Right renal cortex interstitium (tissue), 3 donors: ENCODE measurements at regions not wholly inside any gene's neighbourhood (a gene's known extent, or its start where the extent isn't known, plus 50 kb on each side); places are given as distances from the start of the nearest gene placed in this dataset.
"Not testable (repeated sequence)": the region's sequence is repeated elsewhere in the genome, so short reads cannot be mapped to it uniquely, and the experiment has no call there.

ENCODE experiments used
- DNase-seq, 3 donors: peaks; one replicate each; pipeline ENCODE4 v3.0.0-alpha.2; 2013; ENCODE audit warnings: low read depth in 3 of 3, low spot score in 2 of 3

- no peak for DNase-seq
Measured at GRCh38 chr2:215722986-215723630, 287.2 kb upstream of the FN1 start.

DNA sequence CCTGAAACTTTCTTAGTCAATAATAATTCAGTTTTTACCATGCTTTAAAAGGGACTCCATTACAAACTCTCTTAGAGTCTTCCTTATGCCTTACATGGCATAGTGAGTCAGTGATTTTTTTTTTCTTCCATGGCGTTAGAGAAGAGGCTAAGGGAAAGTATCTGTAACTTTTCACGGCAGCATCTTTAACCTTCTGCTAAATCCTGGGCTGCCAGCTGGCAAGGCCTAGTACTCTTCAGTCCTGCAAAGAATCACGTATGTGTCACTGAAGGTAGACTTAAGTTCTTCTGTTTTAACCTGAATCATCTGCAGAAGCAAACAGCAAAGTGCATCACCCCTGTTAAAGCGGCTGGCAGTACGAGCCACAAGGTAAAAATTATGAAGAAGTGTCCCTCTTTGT lies 286.3 kb upstream of the FN1 start:
- DNase-seq, result no peak

DNA sequence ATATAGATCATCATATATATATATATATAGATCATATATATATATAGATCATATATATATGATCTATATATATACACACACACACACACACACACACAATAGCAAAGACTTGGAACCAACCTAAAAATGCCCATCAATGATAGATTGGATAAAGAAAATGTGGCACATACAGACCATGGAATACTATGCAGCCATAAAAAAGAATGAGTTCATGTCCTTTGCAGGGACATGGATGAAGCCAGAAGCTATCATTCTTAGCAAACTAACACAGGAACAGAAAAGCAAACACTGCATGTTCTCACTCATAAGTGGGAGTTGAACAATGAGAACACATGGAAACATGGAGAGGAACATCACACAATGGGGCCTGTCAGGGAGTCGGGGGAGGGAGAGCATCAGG lies 285.6 kb upstream of the FN1 start:
- DNase-seq, result not testable (repeated sequence)

- DNase-seq, result no peak
Measured at GRCh38 chr2:215718890-215719289, 283.0 kb upstream of the FN1 start.

GRCh38 chr2:215718436-215718835 lies 282.6 kb upstream of the FN1 start:
- DNase-seq, result no peak

DNA sequence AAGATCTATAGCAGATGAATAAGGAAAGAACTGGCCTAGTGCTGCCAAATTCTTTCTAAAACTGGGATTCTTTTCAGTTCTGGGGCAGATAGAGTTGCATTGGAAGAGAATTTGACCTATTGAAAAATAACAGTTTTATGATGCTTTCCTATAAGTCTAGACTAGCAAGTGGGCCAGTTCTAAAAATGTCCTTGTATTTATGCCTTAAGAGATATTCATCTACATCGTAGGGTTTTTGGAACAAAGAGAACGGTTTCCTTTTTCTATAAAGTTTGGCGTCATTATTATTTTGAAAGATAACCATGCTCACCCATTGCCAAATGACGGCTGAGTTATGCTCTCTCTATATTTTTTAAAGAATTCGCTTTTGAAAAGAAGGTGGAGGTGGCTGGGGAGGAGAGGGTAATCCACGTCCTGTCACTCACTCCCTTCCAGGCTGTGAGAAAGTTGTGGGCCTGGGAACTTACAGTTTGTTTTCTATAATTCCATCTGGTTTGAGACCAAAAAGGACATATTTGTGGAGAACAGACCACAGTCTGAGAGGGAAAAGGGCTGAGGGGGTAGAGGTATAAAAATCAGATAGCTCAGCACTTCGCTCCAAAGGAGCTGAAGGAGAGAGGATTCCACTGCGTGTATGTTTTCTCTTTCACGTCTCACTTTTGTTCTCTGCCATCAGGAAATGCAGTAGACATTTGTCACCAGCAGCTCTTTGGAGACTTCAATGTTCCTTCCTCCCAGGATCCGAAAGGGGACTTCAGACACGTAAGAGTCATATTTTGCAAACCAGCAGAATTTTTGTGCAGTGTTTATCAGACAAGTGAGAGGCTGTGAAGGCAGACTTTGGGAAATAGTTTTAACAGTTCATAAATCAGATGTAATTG lies 281.9 kb upstream of the FN1 start:
- no peak for DNase-seq

- DNase-seq, result no peak
Measured at GRCh38 chr2:215716956-215717355, 281.1 kb upstream of the FN1 start.

DNA sequence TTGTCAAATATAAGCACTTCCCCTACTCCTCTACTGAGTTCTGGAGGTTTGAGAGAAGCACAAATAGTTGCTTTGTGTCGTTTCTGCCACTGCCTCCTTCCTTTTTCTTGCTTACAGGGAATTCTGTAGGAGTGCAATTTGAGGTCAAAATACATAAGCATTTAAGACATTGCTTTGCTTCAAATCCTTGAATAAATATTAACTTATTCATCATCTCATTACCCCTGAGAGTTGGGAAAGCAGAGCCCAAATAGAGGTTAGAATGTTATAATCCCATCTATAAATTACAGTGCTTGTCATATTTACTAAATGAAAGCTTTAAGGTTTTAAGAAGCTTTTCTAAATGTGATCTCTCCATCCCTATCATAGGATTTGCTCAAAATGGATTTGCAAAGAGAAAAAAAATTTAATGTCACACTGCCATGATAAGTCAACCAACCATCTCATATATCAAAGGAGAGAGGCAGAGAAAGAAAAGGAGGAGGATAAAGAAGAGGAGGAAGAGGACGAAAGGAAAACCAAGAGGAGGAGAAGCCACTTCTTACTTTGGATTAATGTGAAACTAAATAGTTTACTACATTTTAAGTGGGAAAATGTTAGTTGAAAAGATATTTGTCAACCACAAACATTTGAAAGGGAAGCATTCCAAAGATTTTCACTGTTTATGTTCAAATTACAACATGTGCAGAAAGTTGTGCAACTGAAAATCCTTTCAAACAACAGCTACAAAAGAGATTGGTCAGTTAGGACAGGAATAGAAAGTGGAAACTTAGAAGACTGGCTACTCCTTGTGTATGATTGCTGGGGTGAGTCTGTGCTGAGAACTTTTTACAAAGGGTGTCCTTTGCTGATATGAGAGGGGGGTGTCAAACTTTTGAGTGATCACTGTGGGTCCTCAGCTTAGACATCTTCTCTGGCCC lies 277.3 kb upstream of the FN1 start:
- no peak for DNase-seq

DNA sequence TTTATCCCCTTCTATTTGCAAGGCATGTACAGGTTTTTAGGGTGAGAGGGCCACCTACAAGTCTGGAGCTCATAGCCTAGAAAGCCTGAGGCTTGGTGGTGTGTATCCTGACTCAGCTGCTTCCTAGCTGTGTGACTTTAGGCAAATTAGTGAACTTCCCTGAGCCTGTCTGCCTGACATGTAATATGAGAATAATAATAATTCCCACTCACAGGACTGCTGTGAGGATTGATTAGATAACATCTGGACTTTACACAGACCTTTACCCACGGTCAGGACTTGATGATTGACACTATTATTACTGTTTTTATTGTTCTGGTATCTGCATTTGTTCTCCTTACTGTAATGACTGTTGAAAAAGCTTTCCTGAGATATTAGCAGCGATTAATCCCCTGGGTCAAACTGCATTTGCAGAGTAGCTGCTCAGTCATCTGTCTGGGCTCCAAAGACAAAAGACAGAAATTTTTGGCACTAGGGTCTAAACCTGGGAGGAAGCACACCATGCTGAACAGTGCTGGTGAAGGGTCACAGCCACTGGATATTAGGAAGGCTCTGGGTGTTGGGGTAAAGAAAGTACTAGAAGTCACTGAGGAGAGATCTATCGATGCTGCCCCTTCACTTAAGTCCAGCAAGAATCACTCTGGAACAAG lies 276.5 kb upstream of the FN1 start:
- no peak for DNase-seq

GRCh38 chr2:215711471-215712034 lies 275.7 kb upstream of the FN1 start:
- no peak for DNase-seq

- no peak for DNase-seq
Measured at GRCh38 chr2:215707608-215708007, 271.7 kb upstream of the FN1 start.

- no peak for DNase-seq
Measured at GRCh38 chr2:215705771-215706361, 270.0 kb upstream of the FN1 start.

DNA sequence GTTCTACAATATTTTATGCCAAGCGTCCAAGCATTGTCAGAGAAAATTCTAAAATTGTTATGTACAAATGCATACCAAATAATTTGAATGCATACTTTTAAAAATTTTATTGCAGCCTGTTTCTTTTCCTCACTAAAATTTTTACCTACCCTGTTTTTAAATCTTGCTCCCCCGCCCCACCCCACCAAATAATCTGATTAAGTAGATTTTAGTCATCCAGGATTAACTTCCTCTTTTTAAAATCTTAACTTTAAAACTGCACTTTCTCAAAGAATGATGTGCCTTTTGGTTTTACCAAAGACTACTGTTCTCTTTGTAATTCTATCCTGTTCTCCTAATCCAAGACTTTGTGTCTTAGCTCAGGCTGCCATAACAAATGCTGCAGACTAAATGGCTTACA lies 269.4 kb upstream of the FN1 start:
- DNase-seq, result no peak

DNA sequence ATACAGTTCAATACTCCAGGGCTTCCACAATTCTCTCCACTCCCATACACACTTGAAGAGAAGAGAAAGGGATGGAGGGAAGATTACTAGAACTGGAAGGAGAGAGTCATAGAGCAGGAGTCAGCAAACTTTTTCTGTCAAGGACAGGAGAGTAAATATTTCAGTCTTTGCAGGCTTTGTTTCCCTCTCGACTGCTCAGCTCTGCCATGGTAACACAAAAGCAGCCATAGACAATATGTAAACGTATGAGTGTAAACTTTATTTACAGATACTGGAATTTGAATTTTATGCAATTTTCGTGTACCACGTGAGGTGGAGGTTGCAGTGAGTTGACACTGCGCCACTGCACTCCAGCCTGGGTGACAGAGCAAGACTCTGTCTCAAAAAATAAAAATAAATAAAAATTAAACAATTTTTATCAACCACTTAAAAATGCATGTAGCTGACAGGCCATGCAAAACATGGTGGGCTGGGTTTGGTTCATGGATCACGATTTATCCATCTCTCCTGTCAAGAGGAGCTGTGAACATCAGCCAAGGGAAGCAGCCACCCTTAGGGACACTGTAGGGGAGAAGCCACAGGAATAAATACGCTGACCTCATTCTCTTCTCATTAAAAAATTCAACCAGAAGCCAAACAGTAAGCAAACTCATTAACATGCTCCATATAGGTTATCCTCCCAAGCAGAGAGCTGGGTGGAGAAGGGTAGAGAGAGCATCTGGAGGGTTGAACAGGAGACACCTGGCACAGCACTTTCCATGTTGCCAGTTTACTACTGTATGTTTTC lies 266.4 kb upstream of the FN1 start:
- DNase-seq, result no peak

- no peak for DNase-seq
Measured at GRCh38 chr2:215699700-215700538, 264.1 kb upstream of the FN1 start.

- no peak for DNase-seq
Measured at GRCh38 chr2:215699018-215699417, 263.1 kb upstream of the FN1 start.

DNA sequence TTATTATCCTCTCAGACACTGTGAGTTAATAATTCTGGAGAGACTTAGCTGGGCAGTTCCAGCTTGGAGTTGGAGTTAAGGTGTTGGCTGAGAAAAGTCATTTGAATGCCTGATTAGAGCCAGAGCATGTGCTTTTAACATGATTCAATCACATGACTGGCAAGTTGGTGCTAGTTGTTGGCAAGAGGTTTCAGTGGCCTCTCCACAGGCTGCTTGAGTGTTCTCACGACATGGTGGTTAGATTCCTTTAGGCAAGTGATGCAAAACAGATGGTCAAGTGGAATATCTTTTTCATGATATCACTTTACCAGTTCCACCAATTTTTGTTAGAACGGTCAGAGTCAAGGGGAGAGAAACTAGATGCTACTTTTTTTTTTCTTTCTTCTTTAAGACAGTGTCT lies 262.7 kb upstream of the FN1 start:
- no peak for DNase-seq

GRCh38 chr2:215697496-215697895 lies 261.6 kb upstream of the FN1 start:
- no peak for DNase-seq
